Activated CD8-positive, alpha-beta memory T cell treated with anti-CD3 and anti-CD28 coated beads for 36 hours (primary cell): ENCODE measurements at regions not wholly inside any gene's neighbourhood (a gene's known extent, or its start where the extent isn't known, plus 50 kb on each side); places are given as distances from the start of the nearest gene placed in this dataset.

ENCODE experiments used
- CTCF ChIA-PET: fragments of 350-600 bp; sonication (Branson Sonifier 250); formaldehyde crosslinking; loops from one replicate; lab custom pipeline; 2021; ENCODE audit warnings: antibody characterized with exemption; lab: Charles Lee
- POLR2A ChIA-PET: fragments of 350-600 bp; sonication (Branson Sonifier 250); formaldehyde crosslinking; loops from one replicate; lab custom pipeline; 2021; ENCODE audit warnings: antibody characterized with exemption; lab: Charles Lee

DNA sequence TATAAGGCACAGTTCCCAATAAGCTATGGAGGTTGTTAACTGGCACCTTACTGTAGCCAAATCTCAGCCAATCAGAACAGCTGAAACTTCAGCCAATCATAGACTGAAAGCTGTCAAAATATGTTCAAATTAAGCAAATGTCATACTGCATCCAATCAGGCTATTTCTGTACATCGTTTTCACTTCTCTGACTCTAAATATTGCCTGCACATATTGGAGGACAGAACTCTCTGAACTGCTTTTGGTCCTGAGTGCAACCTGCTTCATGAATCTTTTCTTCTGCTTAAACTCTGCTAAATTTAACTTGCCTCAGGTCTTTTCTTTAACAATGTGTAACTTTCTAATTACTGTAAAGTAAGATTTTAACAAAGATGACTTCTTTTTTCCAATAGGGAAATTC lies 1198.9 kb upstream of the PCDH7 start:
- CTCF ChIA-PET, result no interaction called here
- POLR2A ChIA-PET, result no interaction called here

DNA sequence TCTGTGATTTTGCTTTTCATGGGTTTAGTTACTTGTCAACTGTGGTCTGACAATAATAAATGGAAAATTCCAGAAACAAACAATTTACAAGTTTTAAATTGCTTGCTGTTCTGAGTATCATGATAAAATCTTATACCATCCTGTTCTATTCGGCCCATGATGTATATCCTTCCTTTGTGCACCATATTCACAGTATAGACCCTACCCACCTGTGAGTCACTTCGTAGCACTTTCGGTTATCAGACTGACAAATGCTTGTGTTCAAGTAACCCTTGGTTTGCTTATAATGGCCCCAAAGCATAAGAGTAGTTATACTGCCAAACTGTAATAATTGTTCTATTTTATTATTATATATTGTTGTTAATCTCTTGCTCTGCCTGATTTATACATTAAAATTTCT lies 1183.4 kb upstream of the PCDH7 start:
- POLR2A ChIA-PET, result no interaction called here
- CTCF ChIA-PET, result no interaction called here

DNA sequence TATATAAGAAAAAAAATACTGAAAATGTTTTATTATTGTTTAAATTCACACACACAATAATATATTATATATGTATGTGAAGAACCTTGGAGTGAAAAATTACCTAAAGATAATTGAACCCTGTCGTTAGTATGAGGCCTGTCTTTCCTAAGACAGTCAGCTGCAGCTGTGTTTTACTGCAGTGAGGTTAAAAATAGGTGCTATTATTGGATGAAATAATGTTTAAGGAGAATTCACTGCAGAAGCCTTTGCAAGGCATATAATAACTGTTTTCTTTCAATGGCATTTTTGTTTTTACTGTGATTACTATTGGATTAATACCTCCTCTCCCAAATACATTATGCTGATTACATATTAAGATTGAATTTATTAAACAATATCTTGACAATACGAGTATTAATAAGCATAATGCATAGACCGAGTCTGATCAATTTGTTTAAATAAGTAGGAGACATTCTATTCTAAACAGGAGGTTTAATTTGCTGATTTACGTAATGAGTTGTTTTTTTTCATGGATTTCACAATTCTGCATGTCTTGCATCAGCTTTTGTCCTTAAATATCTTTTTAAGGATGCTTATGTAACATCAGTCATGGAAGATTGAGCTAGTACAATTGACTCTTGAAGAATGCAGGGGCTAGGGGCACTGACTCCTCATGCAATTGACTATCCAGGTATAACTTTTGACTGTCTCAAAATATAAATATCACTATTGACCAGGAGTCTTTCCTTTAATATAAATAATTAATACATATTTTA lies 1181.1 kb upstream of the PCDH7 start:
- POLR2A ChIA-PET, result no interaction called here
- CTCF ChIA-PET, result no interaction called here

DNA sequence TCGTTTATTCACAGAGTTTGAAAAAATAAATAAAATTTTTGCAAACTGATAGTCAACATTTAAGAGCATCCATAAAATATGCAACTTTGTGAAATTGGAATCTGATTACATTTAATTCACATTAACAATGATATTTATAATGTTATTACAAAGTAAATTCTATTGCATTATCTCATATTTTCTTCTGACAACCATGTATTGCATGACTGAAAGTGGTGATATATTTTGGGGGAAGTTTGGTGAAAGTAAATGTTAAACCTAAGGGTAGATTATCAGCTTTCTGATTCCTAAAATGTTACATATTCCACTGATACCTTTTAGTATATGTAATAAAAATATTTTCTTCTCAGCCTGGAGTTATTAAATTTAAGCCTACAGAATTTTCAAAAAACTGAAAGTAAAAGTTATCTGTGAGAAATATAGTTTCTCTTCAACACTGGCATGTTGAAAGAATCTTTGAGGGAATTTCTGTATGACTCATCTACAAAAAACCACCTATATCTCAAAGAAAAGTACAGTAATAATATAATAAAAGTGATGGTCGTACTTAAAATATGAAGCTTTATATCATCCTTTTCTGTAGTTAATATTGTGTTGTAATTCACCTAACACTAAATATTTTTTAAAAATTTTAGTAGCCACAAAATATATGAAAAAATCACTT lies 1179.6 kb upstream of the PCDH7 start:
- CTCF ChIA-PET, result no interaction called here
- POLR2A ChIA-PET, result no interaction called here

DNA sequence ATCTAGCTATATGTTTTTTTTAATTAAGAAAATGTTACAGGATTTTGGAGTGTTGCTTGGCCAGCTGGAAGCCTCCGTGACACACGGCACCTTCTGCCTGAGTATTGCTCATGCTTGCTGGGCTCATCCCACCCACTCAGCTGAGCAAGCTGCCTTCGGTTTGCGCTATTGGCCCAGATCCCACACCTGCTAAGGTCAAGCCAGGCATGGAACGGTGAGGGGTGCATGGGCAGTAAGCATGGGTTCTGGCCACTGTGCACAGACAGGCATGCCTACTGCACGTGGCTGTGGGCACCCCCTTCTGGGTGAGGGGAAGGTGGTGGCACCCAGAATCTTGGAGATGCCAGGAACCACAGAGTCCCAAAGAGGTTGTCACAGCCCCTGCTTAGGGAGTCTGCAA lies 1178.4 kb upstream of the PCDH7 start:
- CTCF ChIA-PET, result no interaction called here
- POLR2A ChIA-PET, result no interaction called here

DNA sequence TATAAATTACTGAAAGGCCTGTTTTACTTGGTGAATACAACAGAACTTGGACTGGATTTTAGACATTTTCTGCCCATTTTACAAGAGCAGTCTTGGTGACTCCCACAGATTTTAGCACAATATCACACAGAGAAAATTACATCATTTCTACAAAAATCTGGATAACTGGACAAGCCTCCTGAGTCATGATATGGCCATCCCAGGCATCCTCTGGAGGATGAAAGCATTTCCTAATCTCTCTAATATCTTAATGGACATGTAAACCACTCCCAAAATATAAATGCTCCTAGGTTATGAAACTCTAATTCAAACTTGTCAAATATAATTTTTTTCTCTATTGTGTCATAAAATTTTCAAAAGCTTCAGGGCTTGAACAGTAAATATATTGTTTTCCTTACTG lies 1170.8 kb upstream of the PCDH7 start:
- ChIA-PET CTCF (no interaction called here), POLR2A (no interaction called here)

DNA sequence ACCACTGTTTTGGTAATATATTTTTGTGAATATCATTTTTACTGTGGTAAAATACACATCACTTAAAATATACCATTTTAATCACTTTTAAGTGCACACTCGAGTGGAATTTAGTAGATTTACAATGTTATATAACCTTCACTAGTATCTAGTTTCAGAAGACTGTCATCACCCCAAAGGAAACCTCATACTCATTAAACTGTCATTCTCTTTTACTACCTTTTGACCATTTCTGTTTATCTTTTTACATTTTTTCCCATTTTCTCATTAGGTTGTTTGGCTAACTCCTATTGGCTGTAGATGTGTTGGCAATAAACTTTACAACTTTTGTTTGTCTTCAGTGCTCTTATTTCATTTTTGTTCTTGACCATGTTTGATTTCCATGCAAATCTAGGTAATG lies 1168.3 kb upstream of the PCDH7 start:
- POLR2A ChIA-PET, result no interaction called here
- CTCF ChIA-PET, result no interaction called here

DNA sequence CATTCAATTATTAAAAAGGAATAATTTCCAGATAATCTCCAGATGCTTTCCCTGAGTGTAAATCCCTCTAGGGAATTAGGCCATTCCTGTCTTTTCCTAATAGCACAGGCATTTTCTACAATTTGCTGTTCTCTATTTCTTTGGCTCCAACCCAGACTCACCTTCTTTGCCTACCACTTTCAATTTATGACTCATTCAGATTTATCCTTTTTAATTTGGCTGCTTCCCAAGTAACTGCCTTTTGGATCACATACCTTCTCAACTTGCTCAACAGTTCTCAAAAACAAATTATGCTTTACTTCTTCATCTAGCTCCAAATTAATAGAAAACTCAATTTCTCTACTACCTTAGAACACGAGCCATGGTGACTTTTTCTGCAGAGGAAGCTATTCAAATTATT lies 1166.3 kb upstream of the PCDH7 start:
- ChIA-PET POLR2A (no interaction called here), CTCF (no interaction called here)

DNA sequence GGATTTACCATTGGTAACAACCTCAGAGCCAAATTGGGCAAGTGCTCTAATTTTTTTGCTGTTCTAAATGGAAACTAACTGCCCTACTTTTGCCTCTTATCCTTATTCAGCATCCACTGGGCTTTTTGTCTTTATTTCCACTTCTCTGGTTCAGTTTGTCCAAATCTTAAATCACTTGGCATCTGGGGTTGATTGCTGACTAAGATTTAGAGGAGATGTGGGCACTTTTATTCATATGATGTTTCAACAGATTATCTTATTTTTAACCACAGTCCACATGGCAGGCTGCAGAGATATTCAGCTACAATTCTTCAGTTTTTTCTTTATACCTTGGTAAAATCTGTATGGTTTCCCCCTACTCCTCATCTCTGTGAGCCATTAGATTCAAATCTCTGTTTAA lies 1161.4 kb upstream of the PCDH7 start:
- CTCF ChIA-PET, result no interaction called here

DNA sequence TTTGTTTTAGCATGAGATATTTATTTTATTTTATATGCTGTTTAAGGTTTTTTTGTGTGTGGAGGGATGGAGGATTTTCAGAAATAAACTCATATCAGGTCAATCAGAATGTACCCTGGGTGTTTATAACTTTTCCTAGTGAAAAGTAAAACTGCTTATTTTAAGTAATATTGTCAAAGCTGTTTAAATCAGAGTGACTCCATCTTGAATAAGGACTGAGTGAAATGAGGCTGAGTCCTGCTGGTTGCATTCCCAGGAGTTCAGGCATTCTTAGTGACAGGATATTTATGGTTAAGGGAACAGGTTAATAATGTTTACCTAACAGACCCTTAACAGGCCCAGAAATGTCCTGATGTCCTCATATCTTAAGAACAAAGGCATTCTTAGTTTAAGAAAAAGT lies 1160.9 kb upstream of the PCDH7 start:
- CTCF ChIA-PET, result no interaction called here

More for the DNA sequence above, 1161.4 kb upstream of the PCDH7 start:
- POLR2A ChIA-PET, result no interaction called here

DNA sequence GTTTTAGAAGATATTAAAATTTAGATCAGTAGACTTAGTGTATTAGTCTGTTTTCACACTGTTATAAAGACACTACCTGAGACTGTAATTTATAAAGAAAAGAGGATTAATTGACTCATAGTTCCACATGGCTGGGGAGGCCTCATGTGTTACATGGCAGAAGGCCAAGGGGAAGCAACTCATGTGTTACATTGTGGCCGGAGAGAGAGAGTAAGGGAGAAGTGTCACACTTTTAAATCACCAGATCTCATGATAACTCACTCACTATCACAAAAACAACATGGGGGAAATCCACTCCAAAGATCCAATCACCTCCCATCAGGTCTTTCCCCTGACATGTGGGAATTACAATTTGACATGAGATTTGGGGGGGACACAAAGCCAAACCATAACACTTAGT lies 1159.7 kb upstream of the PCDH7 start:
- ChIA-PET CTCF (no interaction called here), POLR2A (no interaction called here)

More for the DNA sequence above, 1160.9 kb upstream of the PCDH7 start:
- POLR2A ChIA-PET, result no interaction called here

DNA sequence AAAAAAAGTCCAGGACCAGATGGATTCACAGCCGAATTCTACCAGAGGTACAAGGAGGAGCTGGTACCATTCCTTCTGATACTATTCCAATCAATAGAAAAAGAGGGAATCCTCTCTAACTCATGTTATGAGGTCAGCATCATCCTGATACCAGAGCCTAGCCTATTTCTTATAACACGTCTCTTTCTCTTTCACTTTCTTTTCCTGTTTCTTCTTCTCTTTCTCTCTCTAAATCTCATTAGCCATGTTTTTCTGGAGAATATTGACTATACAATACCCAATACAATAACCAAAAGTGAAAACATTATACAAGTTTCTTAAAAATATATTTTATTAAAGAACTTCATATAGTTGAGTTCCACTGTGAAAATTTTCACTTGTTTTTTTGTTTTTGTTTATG lies 1154.9 kb upstream of the PCDH7 start:
- ChIA-PET POLR2A (no interaction called here), CTCF (no interaction called here)

DNA sequence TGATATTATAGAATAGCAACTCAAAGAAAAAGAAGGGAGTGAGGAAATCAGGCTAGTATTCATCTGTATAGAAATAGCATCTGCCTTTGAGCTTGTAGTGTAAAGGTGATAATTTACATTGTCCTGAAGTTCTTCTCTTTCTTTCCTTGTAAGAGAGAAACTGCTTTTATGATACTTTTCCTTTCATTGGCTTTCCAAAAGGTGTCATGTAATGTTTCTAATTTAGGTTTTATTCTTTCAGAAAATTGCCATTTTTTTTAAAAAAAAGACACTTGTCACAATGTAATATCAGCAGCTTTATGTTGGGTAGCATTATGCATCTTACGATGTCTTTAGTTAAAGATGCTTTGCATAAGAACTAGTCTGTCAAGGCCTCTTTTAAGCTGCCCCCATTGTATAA lies 1153.8 kb upstream of the PCDH7 start:
- ChIA-PET POLR2A (no interaction called here), CTCF (no interaction called here)

DNA sequence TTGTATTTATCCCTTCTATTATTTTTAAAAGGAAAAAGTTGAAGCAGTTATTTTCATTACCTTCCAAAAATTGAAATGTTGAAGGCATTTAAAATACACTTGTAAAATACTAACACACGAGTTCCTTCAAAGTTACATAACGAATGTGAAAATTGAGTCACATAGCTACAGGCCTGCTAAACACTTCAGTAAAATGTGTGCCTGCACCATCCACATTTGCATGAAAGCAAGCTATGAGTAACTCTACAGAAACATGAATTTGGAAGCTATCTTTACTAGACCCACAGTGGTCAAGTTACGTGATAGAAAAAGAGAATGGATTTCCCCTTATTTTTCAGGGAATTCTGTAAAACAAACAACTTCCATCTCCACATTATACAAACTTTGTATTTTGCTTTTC lies 1148.8 kb upstream of the PCDH7 start:
- POLR2A ChIA-PET, result no interaction called here

DNA sequence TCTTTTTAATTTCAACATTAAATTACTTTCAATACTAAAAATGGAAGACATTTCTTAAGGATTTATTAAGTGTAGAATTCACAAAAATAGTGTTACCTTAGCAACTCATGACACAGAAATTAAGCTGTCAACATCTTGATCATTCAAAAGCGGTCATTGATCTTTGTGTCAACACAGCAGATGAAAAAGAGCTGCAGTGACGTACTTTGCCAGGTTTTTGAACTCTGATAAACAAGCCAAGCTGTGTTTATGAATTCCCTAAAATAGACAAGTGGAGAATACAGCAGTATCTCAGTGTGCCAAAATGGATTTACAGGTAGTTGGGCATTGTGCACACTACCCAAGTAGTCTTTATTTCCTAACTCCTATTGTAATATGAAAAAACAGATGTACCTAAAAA lies 1141.8 kb upstream of the PCDH7 start:
- CTCF ChIA-PET, result no interaction called here
- POLR2A ChIA-PET, result no interaction called here

More for the DNA sequence above, 1148.8 kb upstream of the PCDH7 start:
- CTCF ChIA-PET, result no interaction called here

DNA sequence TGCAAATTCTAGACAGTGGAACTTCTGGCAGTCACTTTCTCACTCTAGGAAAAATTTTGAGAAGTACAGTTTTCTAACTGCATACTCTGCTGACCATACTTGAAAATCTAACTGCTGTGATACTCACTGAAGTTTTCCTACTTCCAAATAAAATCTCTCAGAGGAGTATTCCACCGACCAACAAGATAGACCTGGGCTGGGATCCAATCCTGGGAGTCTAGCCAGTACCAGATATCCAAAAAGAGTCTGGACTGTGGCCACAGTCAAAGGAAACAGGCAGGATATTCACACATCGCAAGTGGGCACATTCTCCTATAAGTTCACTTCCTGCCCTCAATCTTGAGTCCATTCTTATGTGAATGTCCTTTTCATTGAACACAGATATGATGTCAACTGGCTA lies 1138.7 kb upstream of the PCDH7 start:
- ChIA-PET CTCF (no interaction called here), POLR2A (no interaction called here)

DNA sequence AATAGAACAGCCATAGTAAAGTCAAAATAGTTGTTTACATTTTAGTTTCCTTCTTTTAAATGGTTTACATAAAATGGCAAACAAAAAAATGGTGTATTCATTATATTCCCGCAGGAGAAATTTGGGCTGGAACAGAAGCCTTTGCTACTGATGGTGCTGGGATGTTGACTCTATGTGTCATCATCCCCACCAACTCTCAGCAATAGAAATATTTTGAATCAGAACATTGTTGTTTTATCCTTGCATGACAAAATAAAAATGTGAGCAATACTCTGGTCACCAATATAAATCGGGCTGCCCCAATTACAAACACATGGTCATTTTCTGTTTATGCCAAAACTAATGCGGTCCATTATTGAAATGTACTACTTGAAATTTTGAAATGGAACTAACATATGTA lies 1131.6 kb upstream of the PCDH7 start:
- CTCF ChIA-PET, result no interaction called here
- POLR2A ChIA-PET, result no interaction called here

DNA sequence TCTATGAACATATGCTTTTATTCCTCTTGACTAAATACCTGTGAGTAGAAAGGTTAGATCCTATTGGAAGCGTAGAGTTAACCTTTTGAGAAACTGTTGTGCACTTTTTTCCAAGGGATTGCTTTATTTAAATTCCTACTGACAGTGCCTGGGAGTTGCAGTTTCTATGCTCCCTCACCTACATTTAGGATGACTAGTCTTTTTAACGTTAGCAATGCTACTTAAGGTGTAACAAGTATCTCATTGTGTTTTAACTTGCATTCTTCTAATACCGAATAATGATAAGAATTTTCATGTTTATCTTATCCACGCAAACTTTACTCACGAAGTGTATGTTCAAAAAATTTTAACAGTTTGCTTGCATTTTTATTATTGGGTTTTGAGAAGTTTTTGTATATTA lies 1123.9 kb upstream of the PCDH7 start:
- ChIA-PET CTCF (no interaction called here), POLR2A (no interaction called here)

DNA sequence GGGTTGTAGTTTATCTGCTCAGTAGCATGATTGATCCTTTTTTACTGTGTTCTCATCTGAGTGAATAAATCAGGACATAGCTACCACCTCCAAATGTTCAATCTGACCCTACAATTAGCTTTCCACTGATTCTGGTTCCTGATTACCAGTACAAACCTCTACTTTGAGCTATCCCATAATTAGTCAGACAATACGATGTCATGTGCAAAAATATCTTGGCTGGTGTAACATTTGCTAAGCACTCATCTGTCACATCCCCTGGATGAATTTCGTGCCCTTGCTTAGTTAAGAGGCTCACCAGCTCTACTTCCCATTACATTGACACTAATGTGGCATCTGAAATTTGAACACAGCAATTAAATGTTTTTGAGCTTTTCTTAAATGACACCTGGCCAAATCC lies 1101.0 kb upstream of the PCDH7 start:
- ChIA-PET POLR2A (no interaction called here), CTCF (no interaction called here)

DNA sequence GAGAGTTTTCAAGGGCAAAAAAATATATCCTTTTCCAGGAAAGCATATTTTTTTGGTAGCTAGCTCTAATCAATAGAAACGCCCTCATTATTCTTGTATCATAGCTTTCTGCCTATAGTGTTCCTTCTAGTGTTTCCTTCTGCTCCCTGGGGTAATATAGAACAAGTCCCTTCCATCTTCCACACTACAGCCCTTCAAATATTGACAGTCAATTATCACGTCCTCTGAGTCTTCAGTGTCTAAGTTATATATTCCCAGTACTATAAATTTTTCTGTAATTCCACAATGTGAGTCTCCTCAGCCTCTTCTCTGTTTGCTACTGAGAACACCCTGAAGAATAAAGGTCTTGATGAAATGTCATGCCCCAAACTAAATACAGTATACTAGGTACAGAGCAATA lies 1088.0 kb upstream of the PCDH7 start:
- CTCF ChIA-PET, result no interaction called here
- POLR2A ChIA-PET, result no interaction called here

DNA sequence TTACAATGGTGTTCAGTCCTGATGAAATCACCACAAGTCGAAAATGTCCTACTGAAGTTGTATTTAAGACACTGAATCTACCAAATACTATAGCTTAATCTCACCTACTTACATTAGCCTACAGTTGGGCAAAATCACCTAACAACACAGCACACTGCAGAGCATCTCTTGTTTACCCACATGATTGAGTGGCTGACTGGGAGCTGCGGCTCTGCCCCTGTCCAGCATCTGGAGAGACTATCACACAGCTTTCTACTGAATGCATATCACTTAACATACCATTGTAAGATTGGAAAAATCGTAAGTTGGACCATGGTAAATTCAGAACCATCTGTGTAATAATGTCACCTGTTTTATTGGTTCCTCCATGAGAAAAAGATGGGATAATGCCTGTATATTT lies 1083.2 kb upstream of the PCDH7 start:
- CTCF ChIA-PET, result no interaction called here
- POLR2A ChIA-PET, result no interaction called here

DNA sequence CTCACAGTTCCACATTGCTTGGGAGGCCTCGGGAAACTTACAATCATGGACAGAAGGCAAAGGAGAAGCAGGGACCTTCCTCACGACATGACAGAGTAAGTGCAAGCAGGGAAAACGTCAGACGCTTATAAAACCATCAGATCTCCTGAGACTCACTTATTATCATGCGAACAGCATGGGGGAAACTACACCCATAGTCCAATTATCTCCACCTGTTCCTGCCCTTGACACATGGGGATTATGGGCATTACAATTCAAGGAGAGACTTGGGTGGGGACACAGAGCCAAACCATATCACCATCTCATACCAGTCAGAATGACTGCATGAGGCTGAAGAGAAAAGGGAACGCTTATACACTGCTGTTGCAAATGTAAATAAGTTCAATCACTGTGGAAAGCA lies 1066.9 kb upstream of the PCDH7 start:
- ChIA-PET POLR2A (no interaction called here), CTCF (no interaction called here)
